H9 (cell line): ENCODE measurements at regions not wholly inside any gene's neighbourhood (a gene's known extent, or its start where the extent isn't known, plus 50 kb on each side); places are given as distances from the start of the nearest gene placed in this dataset.

Experiments used
- DNase-seq: peaks from one replicate; pipeline ENCODE4 v3.0.0-alpha.2; 2017
- H2AFZ ChIP-seq: one replicate; pipeline ENCODE4 v1.6.1; 2013; ENCODE audit warnings: mild to moderate bottlenecking, low read length, control low read depth, moderate library complexity
- H2AK5ac ChIP-seq: 2 replicates; pipeline ENCODE4 v1.6.1; 2013; ENCODE audit warnings: low read length, control low read depth, mixed read lengths; ENCODE audit not compliant: insufficient read length
- H2BK120ac ChIP-seq: one replicate; pipeline ENCODE4 v1.6.1; 2013; ENCODE audit warnings: low read depth, mild to moderate bottlenecking, low read length, control low read depth, inconsistent platforms; ENCODE audit not compliant: poor library complexity, severe bottlenecking
- H2BK12ac ChIP-seq: 2 replicates; pipeline ENCODE4 v1.6.1; 2013; ENCODE audit warnings: low read length, control low read depth, mixed read lengths, low read depth; ENCODE audit not compliant: insufficient read length
- H2BK15ac ChIP-seq: 2 replicates; pipeline ENCODE4 v1.6.1; 2013; ENCODE audit warnings: low read depth, low read length, control low read depth
- H2BK20ac ChIP-seq: one replicate; pipeline ENCODE4 v1.6.1; 2013; ENCODE audit warnings: low read depth, mild to moderate bottlenecking, low read length, control low read depth, inconsistent platforms; ENCODE audit not compliant: poor library complexity, severe bottlenecking
- H2BK5ac ChIP-seq: 2 replicates; pipeline ENCODE4 v1.6.1; 2013; ENCODE audit warnings: low read length, control low read depth, mixed read lengths; ENCODE audit not compliant: insufficient read length
- H3K14ac ChIP-seq: 2 replicates; pipeline ENCODE4 v1.6.1; 2013; ENCODE audit warnings: low read length, control low read depth; ENCODE audit not compliant: insufficient read depth
- H3K18ac ChIP-seq: 2 replicates; pipeline ENCODE4 v1.6.1; 2013; ENCODE audit warnings: low read depth, mild to moderate bottlenecking, mixed read lengths, low read length, control low read depth; ENCODE audit not compliant: insufficient read length
- H3K23ac ChIP-seq: 2 replicates; pipeline ENCODE4 v1.6.1; 2013; ENCODE audit warnings: low read length, control low read depth, mixed read lengths, low read depth; ENCODE audit not compliant: insufficient read length
- H3K23me2 ChIP-seq: 2 replicates; pipeline ENCODE4 v1.6.1; 2013; ENCODE audit warnings: low read depth, mild to moderate bottlenecking, mixed read lengths, low read length, control low read depth; ENCODE audit not compliant: insufficient read length, poor library complexity, severe bottlenecking
- H3K27ac ChIP-seq: 2 replicates; pipeline ENCODE4 v1.5.1; 2013; ENCODE audit warnings: low read length, control low read depth, mixed read lengths, low read depth; ENCODE audit not compliant: insufficient read length
- H3K27me3 ChIP-seq: 2 replicates; pipeline ENCODE4 v1.6.1; 2013; ENCODE audit warnings: low read length, control low read depth, inconsistent platforms; ENCODE audit not compliant: insufficient read depth
- H3K4ac ChIP-seq: 2 replicates; pipeline ENCODE4 v1.6.1; 2013; ENCODE audit warnings: low read depth, mild to moderate bottlenecking, control low read depth, inconsistent platforms, low read length, moderate library complexity
- H3K4me1 ChIP-seq: 2 replicates; pipeline ENCODE4 v1.6.1; 2013; ENCODE audit warnings: low read length, control low read depth, inconsistent platforms; ENCODE audit not compliant: insufficient read depth
- H3K4me2 ChIP-seq: 2 replicates; pipeline ENCODE4 v1.6.1; 2013; ENCODE audit warnings: low read length, control low read depth, mixed read lengths; ENCODE audit not compliant: insufficient read length, insufficient read depth
- H3K56ac ChIP-seq: 2 replicates; pipeline ENCODE4 v1.6.1; 2013; ENCODE audit warnings: low read depth, mild to moderate bottlenecking, mixed read lengths, low read length, control low read depth; ENCODE audit not compliant: insufficient read length
- H3K79me1 ChIP-seq: 2 replicates; pipeline ENCODE4 v1.6.1; 2013; ENCODE audit warnings: low read depth, mild to moderate bottlenecking, moderate library complexity, low read length, control low read depth, inconsistent platforms; ENCODE audit not compliant: insufficient read depth, poor library complexity, severe bottlenecking
- H3K79me2 ChIP-seq: 2 replicates; pipeline ENCODE4 v1.6.1; 2013; ENCODE audit warnings: low read length, control low read depth, inconsistent platforms; ENCODE audit not compliant: insufficient read depth
- H3K9ac ChIP-seq: 2 replicates; pipeline ENCODE4 v1.6.1; 2013; ENCODE audit warnings: low read length, control low read depth, mixed read lengths; ENCODE audit not compliant: insufficient read length; ENCODE audit errors: extremely low read depth
- H3K9me3 ChIP-seq: one replicate; pipeline ENCODE4 v1.6.1; 2013; ENCODE audit warnings: low read depth, low read length, inconsistent platforms; ENCODE audit not compliant: control insufficient read depth
- H3T11ph ChIP-seq: one replicate; pipeline ENCODE4 v1.6.1; 2013; ENCODE audit warnings: mild to moderate bottlenecking, low read length, control low read depth, inconsistent platforms
- H4K20me1 ChIP-seq: one replicate; pipeline ENCODE4 v1.6.1; 2013; ENCODE audit not compliant: control insufficient read depth, insufficient read length, insufficient read depth
- H4K5ac ChIP-seq: 2 replicates; pipeline ENCODE4 v1.6.1; 2013; ENCODE audit warnings: low read depth, mild to moderate bottlenecking, mixed read lengths, low read length, control low read depth; ENCODE audit not compliant: insufficient read length
- H4K8ac ChIP-seq: replicated peaks from 2 replicates; pipeline ENCODE4 v1.6.1; 2013; ENCODE audit warnings: low read length, control low read depth, mixed read lengths, low read depth; ENCODE audit not compliant: insufficient read length
- H4K91ac ChIP-seq: 2 replicates; pipeline ENCODE4 v1.6.1; 2013; ENCODE audit warnings: low read depth, mild to moderate bottlenecking, moderate library complexity, mixed read lengths, low read length, control low read depth; ENCODE audit not compliant: insufficient read length
- H3K27ac Mint-ChIP-seq, 3 experiments: 2 replicates in 2 of 3; 3 replicates in 1 of 3; pipeline ENCODE4 v1.8.0; 2020 to 2021; ENCODE audit warnings: mixed read lengths in 3 of 3, mild to moderate bottlenecking in 1 of 3, moderate library complexity in 1 of 3
- H3K27me3 Mint-ChIP-seq: 2 replicates; pipeline ENCODE4 v1.8.0; 2021; ENCODE audit warnings: low read depth, mild to moderate bottlenecking, moderate library complexity, mixed read lengths
- H3K36me3 Mint-ChIP-seq, 3 experiments: 2 replicates in 2 of 3; 3 replicates in 1 of 3; pipeline ENCODE4 v1.8.0; 2020 to 2021; ENCODE audit warnings: low read depth in 3 of 3, mixed read lengths in 3 of 3; ENCODE audit not compliant: insufficient read depth in 1 of 3
- H3K4me1 Mint-ChIP-seq, 2 experiments: 2 replicates each; pipeline ENCODE4 v1.8.0; 2020; ENCODE audit warnings: mixed read lengths in 2 of 2
- H3K4me3 Mint-ChIP-seq, 2 experiments: 2 replicates in 1 of 2; 3 replicates in 1 of 2; pipeline ENCODE4 v1.8.0; 2020 to 2021; ENCODE audit warnings: mild to moderate bottlenecking in 2 of 2, mixed read lengths in 2 of 2, moderate library complexity in 1 of 2
- H3K9me3 Mint-ChIP-seq, 2 experiments: 2 replicates in 1 of 2; 3 replicates in 1 of 2; pipeline ENCODE4 v1.8.0; 2020; ENCODE audit warnings: mild to moderate bottlenecking in 2 of 2, mixed read lengths in 2 of 2, moderate library complexity in 1 of 2
- WGBS: extraction: QIAGEN DNeasy Blood & Tissue Kit; methylation state at CpG from one replicate; pipeline ENCODE4 v1.1.7; 2013; ENCODE audit warnings: missing lambda C conversion rate, low lambda C conversion rate, mixed read lengths; ENCODE audit not compliant: insufficient read length; ENCODE audit errors: extremely low coverage; 5-methylcytosine and 5-hydroxymethylcytosine counted together
- TF ChIP-seq, protein P1 (sequence below): fragments of 200-600 bp; sonication (generic); conservative IDR thresholded peaks from 3 replicates; pipeline ENCODE4 v1.8.0; 2021; ENCODE audit warnings: antibody characterized with exemption, mild to moderate bottlenecking

- Histone ChIP-seq H3K18ac (no peak overlapping the region), H3K14ac (no peak overlapping the region), H3K27ac (no peak overlapping the region), H3K56ac (no peak overlapping the region), H2BK120ac (no peak overlapping the region), H3K79me2 (no peaks in the 10 kb centered on the region), H3K79me1 (no peaks in the 10 kb centered on the region), H3K23me2 (no peaks in the 10 kb centered on the region), H2BK5ac (no peak overlapping the region), H3T11ph (no peak overlapping the region), H3K9me3 (no peaks in the 10 kb centered on the region), H3K27me3 (no peaks in the 10 kb centered on the region), H3K4me2 (no peak overlapping the region), H3K9ac (no peak overlapping the region), H4K5ac (no peak overlapping the region), H2BK20ac (no peak overlapping the region), H4K8ac (no peak overlapping the region), H3K4ac (no peak overlapping the region), H2AK5ac (no peak overlapping the region), H2BK15ac (no peak overlapping the region), H2BK12ac (no peak overlapping the region), H3K23ac (no peak overlapping the region), H4K20me1 (no peaks in the 10 kb centered on the region), H3K4me1 (no peaks in the 10 kb centered on the region), H2AFZ (no peak overlapping the region), H4K91ac (no peak overlapping the region)
- DNase-seq = no peak
- H3K27me3 Mint-ChIP-seq = no peaks in the 10 kb centered on the region
- H3K36me3 Mint-ChIP-seq = peaks cover 2 to 7% (median 5%) of the 10 kb centered on the region in 3 experiments; a peak in 5 of 7 replicates
- peaks cover 5 to 7% of the 10 kb centered on the region in 2 experiments; a peak in 4 of 5 replicates for H3K9me3 Mint-ChIP-seq
- peak overlapping the region in 1 of 3 experiments; percentile 83; a peak in 1 of 7 replicates for H3K27ac Mint-ChIP-seq
- TF ChIP-seq, protein P1, sequence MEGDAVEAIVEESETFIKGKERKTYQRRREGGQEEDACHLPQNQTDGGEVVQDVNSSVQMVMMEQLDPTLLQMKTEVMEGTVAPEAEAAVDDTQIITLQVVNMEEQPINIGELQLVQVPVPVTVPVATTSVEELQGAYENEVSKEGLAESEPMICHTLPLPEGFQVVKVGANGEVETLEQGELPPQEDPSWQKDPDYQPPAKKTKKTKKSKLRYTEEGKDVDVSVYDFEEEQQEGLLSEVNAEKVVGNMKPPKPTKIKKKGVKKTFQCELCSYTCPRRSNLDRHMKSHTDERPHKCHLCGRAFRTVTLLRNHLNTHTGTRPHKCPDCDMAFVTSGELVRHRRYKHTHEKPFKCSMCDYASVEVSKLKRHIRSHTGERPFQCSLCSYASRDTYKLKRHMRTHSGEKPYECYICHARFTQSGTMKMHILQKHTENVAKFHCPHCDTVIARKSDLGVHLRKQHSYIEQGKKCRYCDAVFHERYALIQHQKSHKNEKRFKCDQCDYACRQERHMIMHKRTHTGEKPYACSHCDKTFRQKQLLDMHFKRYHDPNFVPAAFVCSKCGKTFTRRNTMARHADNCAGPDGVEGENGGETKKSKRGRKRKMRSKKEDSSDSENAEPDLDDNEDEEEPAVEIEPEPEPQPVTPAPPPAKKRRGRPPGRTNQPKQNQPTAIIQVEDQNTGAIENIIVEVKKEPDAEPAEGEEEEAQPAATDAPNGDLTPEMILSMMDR = no peak
- WGBS = no CpG with 5 or more reads among the region's 5 CpGs
- peaks cover 8 to 10% of the 10 kb centered on the region in 2 experiments for H3K4me1 Mint-ChIP-seq
- H3K4me3 Mint-ChIP-seq = no peak overlapping the region
Measured at GRCh38 chr13:40452038-40452666, 214.3 kb downstream of the FOXO1 start.
